H1 (cell line): ENCODE measurements at regions not wholly inside any gene's neighbourhood (a gene's known extent, or its start where the extent isn't known, plus 50 kb on each side); places are given as distances from the start of the nearest gene placed in this dataset.

Source experiments
- EZH2 ChIP-seq: fragments of 200-600 bp; sonication (generic); IDR thresholded peaks from 2 replicates; pipeline ENCODE4 v1.7.1; 2012; ENCODE audit warnings: low read depth, mild to moderate bottlenecking, moderate library complexity, low read length, inconsistent platforms; ENCODE audit not compliant: severe bottlenecking
- PHF8 ChIP-seq: fragments of 200-600 bp; sonication (generic); conservative IDR thresholded peaks from 2 replicates; pipeline ENCODE4 v1.7.1; 2012; ENCODE audit warnings: low read depth, mild to moderate bottlenecking, inconsistent platforms, low read length, moderate library complexity
- YY1 ChIP-seq: IDR thresholded peaks from 2 replicates; pipeline ENCODE4 v1.6.1; 2011; ENCODE audit warnings: low read depth, mild to moderate bottlenecking, low read length
- TF ChIP-seq, protein P1 (sequence below): IDR thresholded peaks from 2 replicates; pipeline ENCODE4 v1.6.1; 2012; ENCODE audit warnings: inconsistent platforms
- TF ChIP-seq, protein P2 (sequence below): IDR thresholded peaks from 2 replicates; pipeline ENCODE4 v1.6.1; 2011; ENCODE audit warnings: low read depth, mild to moderate bottlenecking, low read length; ENCODE audit not compliant: insufficient read depth
- TF ChIP-seq, protein P3 (sequence below), 3 experiments: IDR thresholded peaks; 1 replicate in 2 of 3; 2 replicates in 1 of 3; pipeline versions ENCODE4 v1.5.1 to v1.6.1; 2011; ENCODE audit warnings: low read length in 3 of 3, mild to moderate bottlenecking in 3 of 3, inconsistent platforms in 2 of 3, low read depth in 1 of 3, moderate library complexity in 1 of 3; ENCODE audit not compliant: insufficient read depth in 1 of 3; ENCODE audit errors: control extremely low read depth in 1 of 3

DNA sequence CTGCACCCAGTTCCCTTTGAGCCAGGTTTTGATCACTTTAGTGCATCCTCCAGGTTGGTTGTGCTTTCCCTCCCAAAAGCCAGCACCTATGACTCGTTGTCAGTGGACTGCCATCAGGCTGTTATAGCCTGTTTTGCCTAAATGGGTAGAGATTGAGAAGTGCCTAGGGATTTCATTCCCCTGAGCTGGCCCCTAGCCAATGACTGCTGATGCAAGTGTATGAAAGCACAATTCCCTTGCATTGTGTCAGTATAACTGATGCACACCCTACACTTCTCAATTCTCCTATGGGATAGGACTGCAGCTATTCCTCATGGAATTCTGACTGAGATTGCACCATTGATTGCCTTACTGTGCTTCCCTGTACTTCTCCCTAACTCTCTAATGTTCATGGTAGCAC is 102.1 kb upstream of the ARPP21 start:
- TF ChIP-seq, protein P1, sequence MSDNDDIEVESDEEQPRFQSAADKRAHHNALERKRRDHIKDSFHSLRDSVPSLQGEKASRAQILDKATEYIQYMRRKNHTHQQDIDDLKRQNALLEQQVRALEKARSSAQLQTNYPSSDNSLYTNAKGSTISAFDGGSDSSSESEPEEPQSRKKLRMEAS: no peak
- TF ChIP-seq, protein P2, sequence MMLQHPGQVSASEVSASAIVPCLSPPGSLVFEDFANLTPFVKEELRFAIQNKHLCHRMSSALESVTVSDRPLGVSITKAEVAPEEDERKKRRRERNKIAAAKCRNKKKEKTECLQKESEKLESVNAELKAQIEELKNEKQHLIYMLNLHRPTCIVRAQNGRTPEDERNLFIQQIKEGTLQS: no peak
- TF ChIP-seq EZH2 (no peak), YY1 (no peak), PHF8 (no peak)
- TF ChIP-seq, protein P3, sequence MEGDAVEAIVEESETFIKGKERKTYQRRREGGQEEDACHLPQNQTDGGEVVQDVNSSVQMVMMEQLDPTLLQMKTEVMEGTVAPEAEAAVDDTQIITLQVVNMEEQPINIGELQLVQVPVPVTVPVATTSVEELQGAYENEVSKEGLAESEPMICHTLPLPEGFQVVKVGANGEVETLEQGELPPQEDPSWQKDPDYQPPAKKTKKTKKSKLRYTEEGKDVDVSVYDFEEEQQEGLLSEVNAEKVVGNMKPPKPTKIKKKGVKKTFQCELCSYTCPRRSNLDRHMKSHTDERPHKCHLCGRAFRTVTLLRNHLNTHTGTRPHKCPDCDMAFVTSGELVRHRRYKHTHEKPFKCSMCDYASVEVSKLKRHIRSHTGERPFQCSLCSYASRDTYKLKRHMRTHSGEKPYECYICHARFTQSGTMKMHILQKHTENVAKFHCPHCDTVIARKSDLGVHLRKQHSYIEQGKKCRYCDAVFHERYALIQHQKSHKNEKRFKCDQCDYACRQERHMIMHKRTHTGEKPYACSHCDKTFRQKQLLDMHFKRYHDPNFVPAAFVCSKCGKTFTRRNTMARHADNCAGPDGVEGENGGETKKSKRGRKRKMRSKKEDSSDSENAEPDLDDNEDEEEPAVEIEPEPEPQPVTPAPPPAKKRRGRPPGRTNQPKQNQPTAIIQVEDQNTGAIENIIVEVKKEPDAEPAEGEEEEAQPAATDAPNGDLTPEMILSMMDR (IDR thresholded peaks at IDR 0.05; ENCODE audit: control extremely low read depth in 1 of 3, insufficient read depth in 1 of 3, low read depth in 1 of 3, low read length in 3 of 3): no peak
